GM18861 (cell line): ENCODE measurements at regions not wholly inside any gene's neighbourhood (a gene's known extent, or its start where the extent isn't known, plus 50 kb on each side); places are given as distances from the start of the nearest gene placed in this dataset.
"Not testable (repeated sequence)": the region's sequence is repeated elsewhere in the genome, so short reads cannot be mapped to it uniquely, and the experiment has no call there.

Experiments used
- ATAC-seq: cut with Tn5 transposase; IDR thresholded peaks from one replicate; pipeline ENCODE4 v1.9.1; 2021; ENCODE audit not compliant: unreplicated experiment

GRCh38 chr14:98901511-98902205, 370.3 kb downstream of the BCL11B start:
- ATAC-seq = no peak

GRCh38 chr14:98903371-98903770, 368.6 kb downstream of the BCL11B start:
- no peak for ATAC-seq

- ATAC-seq = no peak
Observed at GRCh38 chr14:98904677-98905076, 367.3 kb downstream of the BCL11B start.

GRCh38 chr14:98906123-98906995, 365.6 kb downstream of the BCL11B start:
- ATAC-seq = no peak

- ATAC-seq = no peak
Observed at GRCh38 chr14:98907271-98907670, 364.7 kb downstream of the BCL11B start.

- no peak for ATAC-seq
Observed at GRCh38 chr14:98908050-98908449, 363.9 kb downstream of the BCL11B start.

- no peak for ATAC-seq
Observed at GRCh38 chr14:98909251-98909944, 362.6 kb downstream of the BCL11B start.

GRCh38 chr14:98910061-98910460, 361.9 kb downstream of the BCL11B start:
- ATAC-seq = no peak

GRCh38 chr14:98912655-98913054, 359.3 kb downstream of the BCL11B start:
- ATAC-seq = no peak

GRCh38 chr14:98913967-98914650, 357.9 kb downstream of the BCL11B start:
- no peak for ATAC-seq

GRCh38 chr14:98914942-98915341, 357.1 kb downstream of the BCL11B start:
- ATAC-seq = no peak

- no peak for ATAC-seq
Observed at GRCh38 chr14:98915625-98916024, 356.4 kb downstream of the BCL11B start.

GRCh38 chr14:98916036-98916435, 356.0 kb downstream of the BCL11B start:
- ATAC-seq = no peak

GRCh38 chr14:98916476-98916875, 355.5 kb downstream of the BCL11B start:
- ATAC-seq = no peak

- no peak for ATAC-seq
Observed at GRCh38 chr14:98919434-98919833, 352.6 kb downstream of the BCL11B start.

- not testable (repeated sequence) for ATAC-seq
Observed at GRCh38 chr14:98921306-98921705, 350.7 kb downstream of the BCL11B start.

- no peak for ATAC-seq
Observed at GRCh38 chr14:98923596-98923995, 348.4 kb downstream of the BCL11B start.

GRCh38 chr14:98924046-98924445, 348.0 kb downstream of the BCL11B start:
- ATAC-seq = no peak

- no peak for ATAC-seq
Observed at GRCh38 chr14:98925354-98926040, 346.5 kb downstream of the BCL11B start.

- no peak for ATAC-seq
Observed at GRCh38 chr14:98926146-98926545, 345.9 kb downstream of the BCL11B start.
